Posterior cingulate gyrus (tissue), 11 donors: ENCODE measurements at regions not wholly inside any gene's neighbourhood (a gene's known extent, or its start where the extent isn't known, plus 50 kb on each side); places are given as distances from the start of the nearest gene placed in this dataset.

ENCODE experiments used
- DNase-seq, 10 donors: peaks; one replicate each; pipeline versions ENCODE4 v3.0.0 to v3.0.0-alpha.2; 2020 to 2021; ENCODE audit warnings: mixed read lengths in 3 of 10
- intact Hi-C: fragments of 100-400 bp; cut with DNase I; formaldehyde crosslinking; loops from one replicate; pipeline ENCODE4 v1.15.1; 2023

DNA sequence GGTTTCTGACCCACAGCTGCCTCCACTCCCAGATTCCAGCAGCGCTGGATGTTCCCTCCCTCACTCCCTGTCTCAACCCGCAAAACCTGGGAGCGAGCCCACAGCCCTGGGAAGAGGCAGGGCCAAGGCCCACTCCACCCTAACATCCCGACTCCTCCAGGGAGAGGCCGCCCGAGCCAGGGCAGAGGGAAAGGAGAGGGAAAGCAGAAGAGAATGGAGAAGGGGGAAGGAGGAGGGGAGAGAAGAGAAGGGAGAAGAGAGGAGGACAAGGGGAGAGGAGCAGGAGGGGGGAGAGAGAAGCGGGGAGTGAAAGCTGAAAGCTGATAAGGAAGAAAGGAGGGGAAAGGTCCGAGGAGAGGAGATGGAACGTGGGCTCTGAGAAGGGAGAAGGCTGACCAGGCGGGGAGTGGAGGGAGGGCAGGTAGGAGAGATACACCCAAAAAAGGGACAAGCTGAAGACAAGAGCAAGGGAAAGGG is 120.2 kb upstream of the PJA1 start:
- peak in 1 of 10 donors; percentile 67 for DNase-seq
- intact Hi-C loops, result loop anchor here (10.0 kb wide), 1 partner anchor 51 kb away; no protein-coding TSS in a partner anchor

DNA sequence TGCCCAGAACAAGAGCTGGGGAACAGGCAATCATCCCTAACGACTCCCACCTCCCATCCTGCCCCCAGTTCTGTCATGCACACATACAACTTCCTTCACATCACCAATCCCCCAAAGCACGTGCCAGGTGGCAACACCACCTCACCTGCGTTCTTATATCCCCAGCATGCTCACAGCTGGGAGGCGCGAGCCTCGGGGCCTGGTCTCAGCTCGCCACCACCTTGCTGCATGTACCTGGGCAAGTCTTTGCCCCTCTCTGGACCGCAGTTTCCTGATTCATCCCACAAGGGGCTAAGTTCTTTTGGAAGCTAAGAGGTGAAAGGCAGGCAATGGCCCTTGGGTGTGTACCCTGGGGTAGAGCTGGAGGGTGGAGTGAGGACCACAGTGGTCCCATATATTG is 119.2 kb upstream of the PJA1 start:
- DNase-seq, result peak in 1 of 10 donors; percentile 67
- intact Hi-C loops, result loop anchor here (10.0 kb wide), 1 partner anchor 50 kb away; no protein-coding TSS in a partner anchor

DNA sequence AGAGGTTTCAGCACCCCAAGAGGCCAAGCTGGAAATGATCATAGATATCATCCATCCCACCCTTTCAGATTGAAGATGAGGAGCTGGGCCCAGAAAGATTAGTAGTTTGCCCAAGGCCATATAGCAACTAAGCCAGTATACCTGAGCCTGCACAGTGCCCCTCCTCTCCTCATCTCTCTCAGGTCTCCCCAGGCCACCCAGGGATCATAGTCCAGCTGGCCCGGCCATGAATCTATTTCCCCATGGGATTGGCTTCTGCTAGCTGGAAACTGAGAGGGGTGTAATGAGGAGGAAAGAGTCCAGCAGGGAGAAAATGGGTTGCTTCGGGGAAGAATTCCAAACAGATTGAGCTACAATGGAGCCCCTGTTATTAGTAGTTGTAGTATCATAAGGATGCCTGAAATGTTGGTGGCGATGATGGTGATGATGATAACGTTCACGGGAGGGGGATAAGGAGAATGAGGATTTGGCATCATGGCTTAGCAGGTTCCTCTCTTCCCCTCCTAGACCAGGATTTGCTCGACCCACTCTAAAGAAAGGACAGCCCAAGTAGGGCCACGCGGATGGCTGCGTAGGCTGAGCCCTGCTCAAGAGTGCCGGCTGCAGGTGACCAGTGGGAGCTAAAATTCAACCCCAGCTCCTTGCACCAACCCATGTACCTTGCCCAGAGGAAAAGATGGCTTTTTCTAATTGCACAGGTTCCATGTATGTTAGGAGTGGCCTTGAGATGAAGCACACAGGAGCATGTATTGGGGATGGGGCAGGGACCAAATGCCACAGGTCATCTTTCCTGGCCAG is 117.8 kb upstream of the PJA1 start:
- peak in 1 of 10 donors; percentile 27 for DNase-seq
- intact Hi-C loops, result loop anchor here (10.0 kb wide), 1 partner anchor 48 kb away; no protein-coding TSS in a partner anchor

DNA sequence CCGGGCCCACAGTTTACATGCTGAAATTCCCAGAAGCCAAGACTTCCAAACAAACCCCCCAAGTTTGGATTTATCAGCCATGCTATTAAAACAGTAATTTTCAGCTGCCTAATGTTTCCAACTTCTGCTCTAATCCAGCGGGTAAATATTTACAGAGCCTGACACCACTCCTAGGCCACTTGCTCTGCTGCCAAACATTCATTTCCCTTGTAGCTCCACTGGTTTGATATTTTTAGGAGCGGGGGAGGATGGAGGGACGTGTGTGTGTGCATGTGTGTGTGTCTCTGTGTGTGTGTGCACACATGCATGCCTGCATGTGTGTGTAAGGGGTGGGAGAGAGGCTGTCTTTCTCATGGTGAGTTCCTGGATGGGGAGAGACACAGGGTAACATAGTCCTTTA is 115.7 kb upstream of the PJA1 start:
- DNase-seq, result peak in 1 of 10 donors; percentile 8
- intact Hi-C loops, result loop anchor here (10.0 kb wide), 1 partner anchor 46 kb away; no protein-coding TSS in a partner anchor

DNA sequence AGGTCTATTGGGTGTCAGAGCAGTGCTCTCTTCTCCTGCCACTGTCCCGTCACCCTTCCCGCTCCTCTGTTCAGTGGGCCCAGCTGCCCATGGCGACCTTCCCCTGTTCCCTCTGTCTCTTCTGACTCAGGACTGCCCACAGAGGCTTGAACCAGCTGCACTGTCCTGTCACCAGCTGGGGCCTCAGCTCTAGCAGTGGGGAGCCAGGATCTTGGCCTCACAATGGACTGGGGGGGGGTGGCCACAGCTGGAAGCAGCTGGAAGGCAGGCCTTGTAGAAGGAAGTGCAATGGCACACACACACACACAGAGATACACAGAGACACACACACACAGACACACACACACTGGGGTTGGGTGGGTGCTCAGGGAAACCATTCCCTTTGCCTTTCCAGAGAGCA is 114.0 kb upstream of the PJA1 start:
- intact Hi-C loops, result no loop called here
- DNase-seq, result peak in 2 of 10 donors; percentile 6 to 43

DNA sequence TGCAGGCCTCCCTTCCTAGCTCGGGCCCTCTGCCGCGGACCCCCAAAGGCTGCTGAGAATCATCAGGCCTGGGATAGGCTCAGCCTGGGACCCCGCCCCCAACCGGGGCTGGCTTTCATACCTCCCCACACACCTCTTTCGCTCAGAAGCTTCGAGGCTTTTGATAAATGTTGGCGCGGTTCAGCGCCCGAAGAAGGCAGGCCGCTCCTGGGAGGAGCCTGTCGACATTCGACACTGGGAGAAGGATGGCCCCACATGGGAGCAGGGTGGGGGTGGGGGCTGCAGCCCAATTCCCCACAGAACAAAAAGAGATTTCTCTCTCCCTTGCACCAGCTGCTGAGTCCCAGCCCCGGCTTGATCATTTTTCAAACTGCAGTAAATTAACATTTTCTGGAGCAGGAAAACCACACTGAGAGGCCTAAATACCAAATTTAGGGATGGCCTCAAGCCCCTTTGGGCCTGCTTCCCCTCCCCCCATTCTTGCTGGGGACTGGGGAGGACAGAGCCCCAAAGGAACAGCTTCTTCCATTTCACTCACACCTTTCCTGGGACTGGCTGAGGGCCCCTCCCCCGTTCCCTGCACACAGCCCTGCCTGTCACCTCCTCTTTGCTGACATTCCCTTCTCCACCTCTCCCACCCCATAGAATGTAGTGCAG is 112.9 kb upstream of the PJA1 start:
- intact Hi-C loops, result no loop called here
- peak in 1 of 10 donors; percentile 80 for DNase-seq

DNA sequence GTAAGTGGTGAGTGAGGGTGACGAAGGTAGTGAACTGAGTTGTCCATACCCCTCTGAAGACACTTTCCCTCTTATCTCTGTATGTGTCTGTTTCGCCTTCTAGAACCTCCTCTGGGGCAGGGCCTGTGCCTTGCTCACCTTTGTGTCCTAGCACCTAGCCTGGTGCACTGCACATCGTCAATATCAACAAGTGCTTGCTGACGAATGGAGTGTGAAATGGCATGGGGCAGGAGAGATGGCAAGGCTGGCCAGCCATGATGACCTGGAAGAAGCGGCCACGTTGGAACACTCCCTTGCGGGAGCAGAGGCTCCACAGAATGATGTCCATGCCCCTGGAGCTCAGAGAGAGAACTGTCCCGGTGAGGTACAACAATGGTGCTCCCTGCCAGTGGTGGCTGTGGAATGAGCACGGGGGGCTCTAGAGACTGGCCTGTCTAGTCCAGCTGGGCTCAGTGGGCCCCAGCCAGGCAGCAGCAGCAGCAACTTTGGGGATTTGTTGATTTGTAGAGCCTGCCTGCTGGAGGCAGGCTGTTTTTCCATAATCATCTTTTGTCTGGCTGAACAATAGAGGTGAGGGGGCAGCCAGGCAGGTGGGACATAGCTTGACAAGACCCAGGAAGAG is 112.2 kb upstream of the PJA1 start:
- intact Hi-C loops, result no loop called here
- DNase-seq, result peak in 1 of 10 donors; percentile 44

DNA sequence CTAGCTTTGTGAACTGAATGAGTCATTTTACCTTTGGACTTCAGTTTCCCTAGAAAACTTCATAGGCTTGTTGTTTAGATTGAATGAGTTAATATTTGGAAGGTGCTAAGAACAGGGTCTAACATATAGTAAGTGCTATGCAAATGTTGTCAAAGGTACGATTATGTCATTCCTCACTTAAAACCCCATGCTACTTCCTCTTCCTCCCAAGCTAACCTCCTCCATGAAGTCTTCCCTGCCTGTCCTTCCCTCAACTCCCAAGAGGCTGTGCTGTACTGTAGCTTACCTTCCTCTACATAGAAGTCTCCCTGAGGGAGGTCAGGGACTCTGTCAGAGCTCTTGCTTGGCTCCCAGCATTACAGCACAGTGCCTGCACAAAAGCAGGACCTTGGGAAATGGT is 103.4 kb upstream of the PJA1 start:
- intact Hi-C loops, result no loop called here
- peak in 1 of 10 donors; percentile 9 for DNase-seq

DNA sequence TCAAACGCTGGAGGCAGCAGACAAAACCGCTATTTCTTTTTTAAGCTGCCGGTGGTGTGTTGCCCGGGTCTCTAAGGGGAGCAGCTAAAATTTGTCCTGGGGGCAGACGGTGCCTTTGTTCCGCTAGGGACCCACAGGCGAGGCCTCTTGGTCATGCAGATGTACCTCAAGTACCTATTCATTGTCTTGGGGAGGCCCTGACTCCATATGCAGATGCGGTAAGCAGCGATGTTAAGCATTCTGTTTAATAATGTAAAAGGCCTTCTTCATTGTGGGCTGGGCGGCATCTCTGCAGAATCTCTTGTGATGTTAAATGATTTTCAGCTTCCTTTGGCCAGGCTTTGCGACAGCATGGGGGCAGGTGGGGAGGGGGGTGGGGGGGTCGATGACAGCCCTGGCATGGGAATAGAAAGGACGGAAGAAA is 98.9 kb upstream of the PJA1 start:
- DNase-seq, result peak in 1 of 10 donors; percentile 29
- intact Hi-C loops, result no loop called here

DNA sequence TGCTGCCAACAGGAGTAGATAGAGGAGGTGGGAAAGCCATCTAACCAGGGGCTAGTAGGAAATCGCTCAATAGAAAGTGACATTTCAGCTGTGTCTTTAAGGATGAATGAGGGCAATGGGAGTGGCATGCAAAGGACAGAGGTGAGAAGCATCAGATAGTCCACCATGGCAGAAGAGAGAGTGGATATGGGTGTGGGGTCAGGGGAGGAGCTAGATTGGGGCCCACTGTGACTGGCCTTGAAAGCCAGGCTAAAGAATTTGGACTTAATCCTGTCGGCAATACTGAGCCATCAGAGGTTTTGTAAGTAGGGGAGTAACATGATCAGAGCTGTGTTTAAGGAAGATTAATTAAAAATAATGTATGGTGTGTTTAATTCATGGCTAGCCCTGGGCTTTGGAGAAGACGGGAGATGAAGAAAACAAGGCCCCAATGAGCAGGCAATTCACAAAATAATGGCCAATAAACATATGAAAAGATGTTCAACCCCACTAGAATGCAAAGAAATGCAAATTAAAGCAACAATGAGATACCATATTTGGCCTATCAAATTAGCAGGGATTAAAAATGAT is 98.1 kb upstream of the PJA1 start:
- no peak for DNase-seq
- intact Hi-C loops, result no loop called here

DNA sequence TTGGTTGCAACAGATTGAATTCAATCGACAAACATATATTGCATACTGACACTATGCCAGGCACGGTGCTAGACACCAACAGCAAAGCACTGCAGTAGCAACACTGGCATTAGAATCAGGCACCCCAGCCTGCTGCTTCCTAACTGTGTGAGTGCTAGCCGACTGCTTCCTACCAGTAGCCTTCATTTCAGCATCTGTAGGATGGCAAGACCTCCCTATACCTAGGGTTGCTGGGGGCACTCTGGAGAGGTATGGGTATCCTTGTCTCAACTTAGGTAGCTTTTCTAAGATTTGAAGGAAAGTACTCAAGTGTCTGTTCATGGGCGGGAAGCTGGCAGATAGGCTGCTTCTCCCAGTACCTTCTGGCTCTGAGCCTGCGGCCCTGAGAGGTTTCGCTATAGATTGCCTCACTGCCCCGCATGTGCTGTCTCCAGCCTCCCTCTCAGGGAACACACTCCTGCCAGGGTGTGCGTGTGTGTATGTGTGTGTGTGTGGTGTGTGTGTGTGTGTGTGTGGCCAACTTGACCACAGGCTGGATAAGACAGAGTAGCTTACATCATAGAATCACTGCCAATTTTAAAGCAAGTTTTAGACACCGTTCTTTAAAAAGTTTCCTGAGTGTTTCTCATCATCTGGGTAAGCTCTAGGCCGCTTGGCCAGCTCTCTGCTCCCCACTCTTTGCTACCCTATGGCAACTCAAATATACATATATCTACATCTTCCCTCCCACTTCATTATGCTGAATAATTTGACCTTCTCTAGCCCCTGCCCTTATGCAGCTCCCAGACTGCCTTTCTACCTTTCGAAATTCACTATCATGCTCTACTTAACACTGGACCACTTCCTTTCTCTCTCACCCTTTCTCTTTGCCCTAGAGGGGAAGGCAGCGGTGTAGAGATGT is 97.0 kb upstream of the PJA1 start:
- peak in 1 of 10 donors; percentile 34 for DNase-seq
- intact Hi-C loops, result no loop called here

DNA sequence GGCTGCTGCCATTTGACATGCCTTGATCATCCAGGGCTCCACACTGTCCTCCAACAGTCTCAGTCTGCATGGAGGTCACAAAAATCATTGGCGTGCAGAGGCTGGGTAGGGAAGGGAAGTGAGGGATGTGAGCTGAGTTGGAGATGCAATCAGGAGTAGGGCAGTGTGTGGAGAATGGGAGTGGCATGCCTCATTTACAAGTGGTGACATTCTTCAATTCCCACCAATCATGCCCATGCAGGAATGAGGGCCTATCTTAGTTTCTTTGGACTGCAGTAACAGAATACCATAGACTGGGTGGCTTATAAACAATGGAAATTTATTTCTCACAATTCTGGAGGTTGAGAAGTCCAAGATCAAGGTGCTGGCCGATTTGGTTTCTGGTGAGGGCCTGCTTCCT is 94.9 kb upstream of the PJA1 start:
- intact Hi-C loops, result no loop called here
- no peak for DNase-seq

DNA sequence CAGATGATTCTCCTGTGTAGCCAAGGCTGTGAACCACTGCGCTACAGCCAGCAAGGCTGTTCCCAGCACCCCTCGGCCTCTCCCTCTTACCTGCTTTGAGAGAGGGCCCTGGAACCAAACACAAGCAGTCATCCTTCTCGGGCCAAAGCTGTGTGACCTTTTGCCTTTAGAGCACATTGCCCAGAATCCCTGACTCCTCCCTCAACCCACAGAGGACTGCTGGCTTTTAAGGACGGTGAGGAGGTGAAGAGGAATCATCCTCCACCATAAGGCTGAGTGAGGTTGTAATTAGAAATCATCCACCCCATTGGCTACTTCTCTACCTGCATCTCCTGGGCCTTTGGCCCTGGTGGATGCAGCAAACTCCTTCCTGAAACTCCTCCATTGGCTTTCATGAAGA is 93.6 kb upstream of the PJA1 start:
- DNase-seq, result no peak
- intact Hi-C loops, result no loop called here

DNA sequence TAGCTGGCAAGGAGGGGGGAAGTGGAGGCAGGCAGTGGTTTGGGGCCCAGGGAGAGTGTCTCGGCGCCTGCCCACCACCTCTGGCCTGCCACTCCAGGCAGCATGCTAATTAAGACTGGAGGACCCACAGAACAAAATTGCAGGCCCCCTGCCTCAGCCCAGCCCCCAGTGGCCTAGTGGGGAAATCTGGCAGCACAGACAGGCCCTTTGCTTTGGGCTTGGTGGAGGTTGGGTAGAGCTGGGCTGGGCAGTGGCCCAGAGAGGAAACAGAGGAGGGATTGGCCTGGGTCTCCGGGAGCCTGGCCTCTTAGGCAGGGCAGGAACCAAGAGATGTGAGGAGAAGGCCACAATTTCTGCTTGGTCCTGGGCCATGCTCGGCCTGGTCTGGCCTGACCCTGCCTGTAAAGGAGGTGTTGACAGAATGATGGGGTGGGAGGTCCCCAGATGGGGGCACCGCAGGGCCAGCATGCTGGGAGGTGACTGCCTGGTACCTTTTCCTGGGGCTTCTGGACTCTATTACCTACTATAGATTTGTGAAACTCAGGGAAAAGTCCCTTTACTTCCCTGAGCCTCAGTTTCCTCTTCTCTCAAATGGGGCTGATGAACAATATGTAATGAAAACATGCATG is 92.4 kb upstream of the PJA1 start:
- peak in 2 of 10 donors; percentile 10 to 72 for DNase-seq

DNA sequence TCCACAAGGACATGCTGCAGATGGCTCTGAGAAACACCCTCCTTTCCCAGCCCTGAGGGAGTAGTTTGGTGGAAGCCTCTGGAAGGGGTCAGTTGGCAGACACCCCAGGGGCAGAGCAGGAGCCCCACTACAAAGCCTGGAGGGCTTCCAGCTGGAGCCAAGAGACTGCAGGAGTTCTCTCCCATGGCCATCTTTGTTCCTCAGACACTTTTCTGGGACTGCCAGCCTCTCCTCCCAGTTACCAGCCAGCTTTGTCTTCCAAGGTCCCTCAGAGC is 91.0 kb upstream of the PJA1 start:
- intact Hi-C loops, result no loop called here
- DNase-seq, result no peak

More for the DNA sequence above, 92.4 kb upstream of the PJA1 start:
- intact Hi-C loops, result no loop called here

DNA sequence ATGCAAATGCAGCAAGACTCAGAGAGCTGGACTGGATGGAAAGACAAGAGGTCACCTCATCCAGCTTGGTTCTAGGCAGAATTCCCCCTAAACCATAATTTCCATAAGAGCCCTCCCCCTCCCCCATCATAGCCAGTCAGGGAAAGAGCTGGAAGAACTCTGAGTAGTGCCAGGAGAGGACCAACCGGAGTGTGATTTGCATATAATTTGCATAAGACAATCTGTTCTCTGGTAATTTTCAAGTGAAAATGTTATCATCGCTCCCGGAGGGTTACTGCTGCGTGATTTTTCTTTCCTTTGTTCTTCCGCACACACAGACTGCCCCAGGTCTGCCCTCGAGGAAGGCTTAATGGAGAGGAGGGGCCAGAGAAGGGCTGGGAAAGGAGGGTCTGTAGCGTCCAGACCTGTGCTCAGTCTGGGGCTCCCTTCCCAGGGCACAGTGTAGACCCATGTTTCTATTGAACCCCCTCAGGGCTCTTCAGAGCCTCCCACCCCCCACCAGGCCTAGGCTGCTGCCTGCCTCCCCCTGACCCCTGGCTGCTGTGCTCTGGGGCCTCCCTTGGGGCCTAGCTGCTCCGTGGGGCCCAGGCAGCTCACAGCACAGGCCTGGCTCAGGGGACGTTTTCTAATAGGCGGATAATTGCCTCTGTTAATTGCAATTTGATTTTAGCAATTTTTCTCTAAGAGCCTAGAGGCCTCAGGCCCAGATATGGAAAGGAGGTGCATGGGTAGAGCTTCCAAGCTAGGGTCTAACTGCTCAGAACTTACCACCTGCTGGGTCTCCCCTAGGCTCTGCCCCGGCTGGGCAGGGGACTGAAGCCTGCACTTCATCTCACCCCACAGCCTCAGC is 90.4 kb upstream of the PJA1 start:
- intact Hi-C loops, result no loop called here
- DNase-seq, result no peak

DNA sequence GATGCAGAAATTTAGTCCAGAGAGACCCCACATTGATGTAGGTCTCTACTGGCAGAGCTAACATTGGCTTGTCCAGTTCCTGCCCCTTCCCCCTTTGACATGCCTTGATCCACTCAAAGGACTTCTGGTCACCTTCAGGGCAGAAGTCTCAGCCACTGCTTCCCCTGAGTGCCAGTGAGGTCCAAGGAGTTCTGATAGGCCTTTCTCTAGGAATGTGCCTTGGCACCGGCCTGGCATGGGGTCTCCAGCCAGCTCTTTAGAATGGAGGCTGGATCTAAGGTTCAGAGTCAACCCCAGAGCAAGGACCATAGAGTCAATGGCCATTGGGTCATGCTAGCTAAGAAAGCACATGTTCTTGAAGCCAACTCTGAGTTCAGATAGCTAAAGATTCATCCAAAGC is 88.6 kb upstream of the PJA1 start:
- peak in 1 of 10 donors; percentile 67 for DNase-seq
- intact Hi-C loops, result no loop called here

DNA sequence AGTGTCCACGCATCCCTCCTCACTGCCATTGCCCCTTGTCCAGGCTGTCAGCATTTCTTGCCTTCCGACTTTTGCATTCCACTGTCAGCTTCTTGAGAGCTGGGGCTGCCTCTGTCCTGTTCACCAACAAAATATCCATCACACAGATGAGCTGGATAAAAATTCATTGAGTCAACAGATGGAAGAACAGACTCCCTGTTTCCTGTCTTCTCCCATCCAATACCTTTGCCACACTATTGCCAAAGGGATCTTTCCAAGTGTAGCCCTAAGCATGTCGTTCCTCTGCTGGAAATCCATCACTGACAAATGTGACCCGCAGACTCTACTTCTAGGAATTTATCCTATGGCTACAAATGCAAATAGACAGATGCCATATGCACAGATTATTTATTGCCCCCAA is 78.0 kb upstream of the PJA1 start:
- DNase-seq, result no peak
- intact Hi-C loops, result no loop called here

DNA sequence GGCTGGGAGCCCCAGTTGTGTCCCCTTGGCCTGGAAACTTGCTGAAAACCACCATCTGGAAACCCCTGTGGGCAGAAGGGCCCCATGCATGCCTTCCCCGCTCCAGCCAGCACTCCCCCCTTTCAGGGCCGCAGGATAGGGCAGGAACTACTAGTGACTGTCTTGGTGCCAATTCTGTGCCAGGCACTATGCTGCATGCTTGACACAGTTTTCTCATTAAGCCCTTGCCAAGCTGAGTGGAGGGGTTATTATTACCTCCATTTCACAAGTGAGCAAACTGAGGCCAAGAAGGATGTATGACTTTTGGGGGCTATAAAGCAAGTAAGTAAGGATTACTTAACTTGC is 73.6 kb upstream of the PJA1 start:
- intact Hi-C loops, result loop anchor here (10.0 kb wide), 1 partner anchor 46 kb away; no protein-coding TSS in a partner anchor
- DNase-seq, result no peak
